Middle frontal gyrus (tissue), 1 donor: ENCODE measurements at regions not wholly inside any gene's neighbourhood (a gene's known extent, or its start where the extent isn't known, plus 50 kb on each side); places are given as distances from the start of the nearest gene placed in this dataset.

Experiments
- DNase-seq: peaks from one replicate; pipeline ENCODE4 v3.0.0-alpha.2; 2015; ENCODE audit warnings: low spot score; ENCODE audit errors: extremely low spot score

- DNase-seq: no peak
Observed at GRCh38 chr22:49134076-49134475, 693.6 kb downstream of the BRD1 start.

GRCh38 chr22:49133541-49133940, 694.1 kb downstream of the BRD1 start:
- no peak for DNase-seq

- no peak for DNase-seq
Observed at GRCh38 chr22:49132009-49132408, 695.7 kb downstream of the BRD1 start.

GRCh38 chr22:49129736-49130135, 697.9 kb downstream of the BRD1 start:
- DNase-seq: no peak

GRCh38 chr22:49128874-49129273, 698.8 kb downstream of the BRD1 start:
- DNase-seq: no peak

- DNase-seq: no peak
Observed at GRCh38 chr22:49124608-49125007, 703.1 kb downstream of the BRD1 start.

GRCh38 chr22:49123621-49124192, 704.0 kb downstream of the BRD1 start:
- no peak for DNase-seq

- DNase-seq: no peak
Observed at GRCh38 chr22:49119551-49119952, 708.1 kb downstream of the BRD1 start.

GRCh38 chr22:49118065-49118464, 709.6 kb downstream of the BRD1 start:
- no peak for DNase-seq

GRCh38 chr22:49117486-49117885, 710.2 kb downstream of the BRD1 start:
- no peak for DNase-seq

- DNase-seq: no peak
Observed at GRCh38 chr22:49116486-49117120, 711.1 kb downstream of the BRD1 start.

- DNase-seq: no peak
Observed at GRCh38 chr22:49116021-49116420, 711.7 kb downstream of the BRD1 start.

GRCh38 chr22:49115197-49115596, 712.5 kb downstream of the BRD1 start:
- no peak for DNase-seq

- DNase-seq: no peak
Observed at GRCh38 chr22:49113758-49114157, 713.9 kb downstream of the BRD1 start.

GRCh38 chr22:49112661-49113626, 714.7 kb downstream of the BRD1 start:
- DNase-seq: no peak

GRCh38 chr22:49112176-49112575, 715.5 kb downstream of the BRD1 start:
- DNase-seq: no peak

- no peak for DNase-seq
Observed at GRCh38 chr22:49111085-49111484, 716.6 kb downstream of the BRD1 start.

- no peak for DNase-seq
Observed at GRCh38 chr22:49108636-49109315, 718.9 kb downstream of the BRD1 start.

- no peak for DNase-seq
Observed at GRCh38 chr22:49107961-49108530, 719.6 kb downstream of the BRD1 start.

- DNase-seq: no peak
Observed at GRCh38 chr22:49107561-49107960, 720.1 kb downstream of the BRD1 start.

GRCh38 chr22:49106842-49107152, 720.9 kb downstream of the BRD1 start:
- no peak for DNase-seq
